GM21528 (cell line): ENCODE measurements at regions not wholly inside any gene's neighbourhood (a gene's known extent, or its start where the extent isn't known, plus 50 kb on each side); places are given as distances from the start of the nearest gene placed in this dataset.
"Not testable (repeated sequence)": the region's sequence is repeated elsewhere in the genome, so short reads cannot be mapped to it uniquely, and the experiment has no call there.

ENCODE experiments used
- ATAC-seq: cut with Tn5 transposase; IDR thresholded peaks from one replicate; pipeline ENCODE4 v1.9.1; 2021; ENCODE audit warnings: mild to moderate bottlenecking, moderate library complexity; ENCODE audit not compliant: unreplicated experiment, low FRiP score

GRCh38 chr9:129309041-129309430 is 131.0 kb upstream of the IER5L start:
- ATAC-seq, result no peak

GRCh38 chr9:129307227-129307970 is 129.3 kb upstream of the IER5L start:
- no peak for ATAC-seq

- ATAC-seq, result no peak
Observed at GRCh38 chr9:129306318-129306973, 128.4 kb upstream of the IER5L start.

- no peak for ATAC-seq
Observed at GRCh38 chr9:129305246-129305645, 127.2 kb upstream of the IER5L start.

GRCh38 chr9:129301941-129302340 is 123.9 kb upstream of the IER5L start:
- ATAC-seq, result no peak

- not testable (repeated sequence) for ATAC-seq
Observed at GRCh38 chr9:129296195-129296594, 118.1 kb upstream of the IER5L start.

GRCh38 chr9:129291041-129291501 is 113.0 kb upstream of the IER5L start:
- ATAC-seq, result no peak

GRCh38 chr9:129290606-129291005 is 112.5 kb upstream of the IER5L start:
- ATAC-seq, result no peak

- no peak for ATAC-seq
Observed at GRCh38 chr9:129289883-129290282, 111.8 kb upstream of the IER5L start.

GRCh38 chr9:129289131-129289731 is 111.2 kb upstream of the IER5L start:
- ATAC-seq, result no peak

GRCh38 chr9:129287619-129288305 is 109.7 kb upstream of the IER5L start:
- ATAC-seq, result no peak

- ATAC-seq, result no peak
Observed at GRCh38 chr9:129285979-129286772, 108.1 kb upstream of the IER5L start.

- no peak for ATAC-seq
Observed at GRCh38 chr9:129285382-129285781, 107.3 kb upstream of the IER5L start.

GRCh38 chr9:129284607-129285291 is 106.7 kb upstream of the IER5L start:
- no peak for ATAC-seq

- ATAC-seq, result no peak
Observed at GRCh38 chr9:129283705-129284606, 105.9 kb upstream of the IER5L start.

- no peak for ATAC-seq
Observed at GRCh38 chr9:129283291-129283691, 105.2 kb upstream of the IER5L start.

GRCh38 chr9:129282731-129283211 is 104.7 kb upstream of the IER5L start:
- ATAC-seq, result no peak

- ATAC-seq, result no peak
Observed at GRCh38 chr9:129282272-129282671, 104.2 kb upstream of the IER5L start.
